Uterus (tissue), 3 donors: ENCODE measurements at regions not wholly inside any gene's neighbourhood (a gene's known extent, or its start where the extent isn't known, plus 50 kb on each side); places are given as distances from the start of the nearest gene placed in this dataset.
"Not testable (repeated sequence)": the region's sequence is repeated elsewhere in the genome, so short reads cannot be mapped to it uniquely, and the experiment has no call there.

ENCODE experiments used
- DNase-seq, 2 donors: peaks; one replicate each; pipeline ENCODE4 v3.0.0-alpha.2; 2019 to 2020
- H3K27ac ChIP-seq, 2 donors: fragments of 200-600 bp; sonication (generic); 1 replicate in 1 of 2; 2 replicates in 1 of 2; pipeline ENCODE4 v1.5.1; 2016 to 2018
- H3K27me3 ChIP-seq, 2 donors: fragments of 200-600 bp; sonication (generic); one replicate each; pipeline ENCODE4 v1.5.1; 2018 to 2019; ENCODE audit warnings: control low read depth in 1 of 2
- H3K36me3 ChIP-seq, 2 donors: fragments of 200-600 bp; sonication (generic); one replicate each; pipeline ENCODE4 v1.5.1; 2019; ENCODE audit warnings: control low read depth in 1 of 2
- H3K4me1 ChIP-seq, 2 donors: fragments of 200-600 bp; sonication (generic); one replicate each; pipeline ENCODE4 v1.5.1; 2018 to 2019; ENCODE audit warnings: control low read depth in 1 of 2
- H3K4me3 ChIP-seq, 2 donors: fragments of 200-600 bp; sonication (generic); 1 replicate in 1 of 2; 2 replicates in 1 of 2; pipeline ENCODE4 v1.5.1; 2018 to 2019; ENCODE audit warnings: mild to moderate bottlenecking in 1 of 2
- H3K9me3 ChIP-seq, 2 donors: fragments of 200-600 bp; sonication (generic); one replicate each; pipeline ENCODE4 v1.5.1; 2019; ENCODE audit warnings: control low read depth in 1 of 2
- POLR2A ChIP-seq, 2 donors: fragments of 450-650 bp; IDR thresholded peaks; one replicate each; pipeline ENCODE4 v1.6.1; 2016; ENCODE audit warnings: antibody characterized with exemption in 2 of 2, mild to moderate bottlenecking in 1 of 2, moderate library complexity in 1 of 2
- intact Hi-C: fragments of 100-400 bp; cut with DNase I; formaldehyde crosslinking; loops from one replicate; pipeline ENCODE4 v1.15.1; 2023; ENCODE audit warnings: low total_unique reads
- TF ChIP-seq, protein P1 (sequence below), 4 experiments: fragments of 200-600 bp in 2 of 4; fragments of 450-650 bp in 2 of 4; sonication (generic) in 2 of 4; IDR thresholded peaks; one replicate each; pipeline ENCODE4 v1.5.1; 2016 to 2019; ENCODE audit warnings: antibody characterized with exemption in 4 of 4, mild to moderate bottlenecking in 2 of 4, moderate library complexity in 1 of 4
- donor health status: DM: yes; HTN: yes; CAD: no.

DNA sequence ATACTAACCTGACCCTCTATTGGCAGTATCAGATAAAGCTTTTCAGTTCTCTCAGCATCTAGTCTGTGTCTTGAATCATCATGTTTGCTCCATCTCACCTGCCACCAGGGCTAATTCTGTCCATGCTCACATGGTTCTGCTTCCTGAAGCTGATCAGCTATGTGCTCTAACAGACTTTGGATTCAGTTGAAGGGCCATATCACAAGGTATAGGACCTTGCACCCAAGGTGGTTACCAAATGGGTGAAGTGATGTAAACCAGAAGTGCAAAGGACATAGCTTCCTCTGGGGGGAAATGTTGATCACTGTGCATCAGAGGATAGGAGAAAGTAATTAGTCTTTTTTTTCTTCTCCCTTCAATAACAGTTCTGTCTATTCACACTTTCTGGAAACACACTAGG is 417.0 kb upstream of the ANO5 start:
- Histone ChIP-seq H3K4me3 (no peak overlapping the region), H3K9me3 (no peaks in the 10 kb centered on the region), H3K27me3 (no peaks in the 10 kb centered on the region), H3K36me3 (no peaks in the 10 kb centered on the region), H3K27ac (no peak overlapping the region), H3K4me1 (no peaks in the 10 kb centered on the region)
- TF ChIP-seq, protein P1, sequence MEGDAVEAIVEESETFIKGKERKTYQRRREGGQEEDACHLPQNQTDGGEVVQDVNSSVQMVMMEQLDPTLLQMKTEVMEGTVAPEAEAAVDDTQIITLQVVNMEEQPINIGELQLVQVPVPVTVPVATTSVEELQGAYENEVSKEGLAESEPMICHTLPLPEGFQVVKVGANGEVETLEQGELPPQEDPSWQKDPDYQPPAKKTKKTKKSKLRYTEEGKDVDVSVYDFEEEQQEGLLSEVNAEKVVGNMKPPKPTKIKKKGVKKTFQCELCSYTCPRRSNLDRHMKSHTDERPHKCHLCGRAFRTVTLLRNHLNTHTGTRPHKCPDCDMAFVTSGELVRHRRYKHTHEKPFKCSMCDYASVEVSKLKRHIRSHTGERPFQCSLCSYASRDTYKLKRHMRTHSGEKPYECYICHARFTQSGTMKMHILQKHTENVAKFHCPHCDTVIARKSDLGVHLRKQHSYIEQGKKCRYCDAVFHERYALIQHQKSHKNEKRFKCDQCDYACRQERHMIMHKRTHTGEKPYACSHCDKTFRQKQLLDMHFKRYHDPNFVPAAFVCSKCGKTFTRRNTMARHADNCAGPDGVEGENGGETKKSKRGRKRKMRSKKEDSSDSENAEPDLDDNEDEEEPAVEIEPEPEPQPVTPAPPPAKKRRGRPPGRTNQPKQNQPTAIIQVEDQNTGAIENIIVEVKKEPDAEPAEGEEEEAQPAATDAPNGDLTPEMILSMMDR (IDR thresholded peaks at IDR 0.05) = no peak
- no peak for TF ChIP-seq POLR2A (IDR thresholded peaks at IDR 0.05)
- intact Hi-C loops = no loop called here
- no peak for DNase-seq

DNA sequence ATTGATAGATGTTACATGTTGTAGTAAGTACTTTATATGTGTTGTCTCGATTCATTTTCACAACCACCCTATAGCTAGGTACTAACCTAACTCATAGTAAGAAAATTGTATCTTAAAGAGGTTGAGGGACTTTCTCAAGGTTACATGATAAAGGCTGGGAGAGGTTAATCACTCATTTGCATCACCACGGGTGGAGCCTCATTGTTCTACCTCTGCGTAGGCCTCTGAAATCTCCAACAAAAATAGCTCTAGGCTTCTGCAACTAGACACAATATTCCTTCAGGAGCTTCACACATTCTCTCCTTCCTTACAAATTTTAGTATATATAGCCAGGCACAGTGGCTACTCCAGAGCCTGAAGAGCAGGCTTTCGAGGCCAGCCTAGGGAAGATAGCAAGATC is 408.9 kb upstream of the ANO5 start:
- TF ChIP-seq, protein P1 (IDR thresholded peaks at IDR 0.05) = no peak
- TF ChIP-seq POLR2A (IDR thresholded peaks at IDR 0.05) = no peak
- intact Hi-C loops = no loop called here

DNA sequence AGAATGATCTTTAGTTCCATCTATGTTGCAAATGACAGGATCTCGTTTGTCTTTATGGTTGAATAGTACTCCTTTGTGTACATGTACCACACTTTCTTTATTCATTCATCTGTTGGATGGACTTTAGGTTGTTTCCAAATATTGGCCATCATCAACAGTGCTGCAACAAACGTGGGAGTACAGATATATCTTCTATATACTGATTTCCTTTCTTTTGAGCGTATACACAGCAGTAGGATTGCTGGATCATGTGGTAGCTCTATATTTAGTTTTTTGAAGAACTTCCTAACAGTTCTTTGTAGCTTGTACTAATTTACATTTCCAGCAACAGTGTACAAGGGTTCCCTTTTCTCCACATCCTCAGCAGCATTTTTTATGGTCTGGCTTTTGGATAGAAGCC is 407.5 kb upstream of the ANO5 start:
- DNase-seq = no peak
- Histone ChIP-seq H3K27ac (no peak overlapping the region), H3K36me3 (no peaks in the 10 kb centered on the region), H3K27me3 (no peaks in the 10 kb centered on the region), H3K4me1 (no peaks in the 10 kb centered on the region), H3K4me3 (no peak overlapping the region), H3K9me3 (no peaks in the 10 kb centered on the region)
- intact Hi-C loops = no loop called here
- TF ChIP-seq POLR2A (IDR thresholded peaks at IDR 0.05) = no peak
- TF ChIP-seq, protein P1 (IDR thresholded peaks at IDR 0.05) = no peak

More for the DNA sequence above, 408.9 kb upstream of the ANO5 start:
- H3K27ac ChIP-seq = no peak overlapping the region
- H3K4me1 ChIP-seq = no peaks in the 10 kb centered on the region
- H3K36me3 ChIP-seq = no peaks in the 10 kb centered on the region
- no peak for DNase-seq
- no peaks in the 10 kb centered on the region for H3K9me3 ChIP-seq
- no peak overlapping the region for H3K4me3 ChIP-seq
- no peaks in the 10 kb centered on the region for H3K27me3 ChIP-seq

DNA sequence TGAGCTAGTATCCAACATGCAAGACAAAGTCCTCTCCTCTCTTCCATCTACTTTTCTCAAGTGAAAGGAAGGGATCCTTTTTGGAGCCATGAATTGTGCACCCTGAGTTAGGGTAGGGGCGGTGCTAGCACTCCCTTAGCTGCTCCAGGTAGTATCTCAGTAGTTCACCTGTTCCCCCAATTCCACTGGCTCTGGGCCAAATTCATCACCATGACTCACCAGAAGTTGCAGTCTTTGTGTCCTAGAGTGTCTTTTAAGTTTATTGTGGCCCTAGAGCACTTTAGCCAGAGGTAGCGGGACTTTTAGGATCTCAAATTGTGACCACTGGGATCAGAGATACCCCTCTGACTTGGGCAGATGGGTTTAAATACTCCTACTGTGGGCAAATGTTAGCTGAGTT is 398.6 kb upstream of the ANO5 start:
- H3K9me3 ChIP-seq = no peaks in the 10 kb centered on the region
- no peak for DNase-seq
- no peak overlapping the region for H3K4me3 ChIP-seq
- H3K27me3 ChIP-seq = no peaks in the 10 kb centered on the region
- intact Hi-C loops = no loop called here
- no peaks in the 10 kb centered on the region for H3K36me3 ChIP-seq
- no peaks in the 10 kb centered on the region for H3K4me1 ChIP-seq
- no peak overlapping the region for H3K27ac ChIP-seq
- TF ChIP-seq POLR2A (IDR thresholded peaks at IDR 0.05) = no peak
- TF ChIP-seq, protein P1 (IDR thresholded peaks at IDR 0.05) = no peak

DNA sequence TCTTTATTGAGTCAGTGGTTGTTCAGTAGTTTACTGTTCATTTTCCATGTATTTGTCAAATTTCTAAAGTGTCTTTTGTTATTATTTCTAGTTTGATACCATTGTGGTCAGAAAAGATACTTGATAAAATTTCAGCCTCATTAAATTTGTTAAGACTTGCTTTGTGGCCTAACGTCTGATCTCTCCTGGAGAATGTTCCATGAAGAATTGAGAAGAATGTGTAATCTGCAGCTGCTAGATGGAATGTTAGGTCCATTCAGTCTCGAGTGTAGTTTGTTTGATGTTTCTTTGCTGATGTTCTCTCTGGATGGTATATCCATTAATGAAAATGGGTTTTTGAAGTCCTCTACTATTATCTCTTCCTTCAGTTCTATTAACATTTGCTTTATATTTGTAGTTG is 394.7 kb upstream of the ANO5 start:
- no peaks in the 10 kb centered on the region for H3K9me3 ChIP-seq
- H3K27me3 ChIP-seq = no peaks in the 10 kb centered on the region
- no peak for DNase-seq
- H3K4me3 ChIP-seq = no peak overlapping the region
- no peak overlapping the region for H3K27ac ChIP-seq
- no peaks in the 10 kb centered on the region for H3K36me3 ChIP-seq
- no peaks in the 10 kb centered on the region for H3K4me1 ChIP-seq
- intact Hi-C loops = no loop called here
- TF ChIP-seq, protein P1 (IDR thresholded peaks at IDR 0.05) = no peak
- no peak for TF ChIP-seq POLR2A (IDR thresholded peaks at IDR 0.05)

DNA sequence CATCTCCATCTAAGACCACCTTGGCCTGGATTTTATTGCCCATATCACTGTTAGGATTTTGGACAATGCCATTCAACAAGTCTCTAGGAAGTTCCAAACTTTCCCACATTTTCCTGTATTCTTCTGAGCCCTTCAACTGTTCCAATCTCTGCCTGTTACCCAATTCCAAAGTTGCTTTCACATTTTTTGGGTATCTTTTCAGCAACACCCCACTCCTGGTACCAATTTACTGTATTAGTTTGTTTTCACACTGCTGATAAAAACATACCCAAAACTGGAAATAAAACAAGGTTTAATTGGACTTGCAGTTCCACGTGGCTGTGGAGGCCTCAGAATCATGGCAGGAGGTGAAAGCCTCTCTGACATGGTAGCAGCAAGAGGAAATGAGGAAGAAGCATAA is 388.4 kb upstream of the ANO5 start:
- H3K4me3 ChIP-seq, H3K36me3 ChIP-seq, H3K9me3 ChIP-seq, intact Hi-C loops, H3K27me3 ChIP-seq, DNase-seq, H3K27ac ChIP-seq, H3K4me1 ChIP-seq: not testable (repeated sequence)
